HG03280 (cell line): ENCODE measurements at regions not wholly inside any gene's neighbourhood (a gene's known extent, or its start where the extent isn't known, plus 50 kb on each side); places are given as distances from the start of the nearest gene placed in this dataset.
A peak's percentile ranks its signal among the peaks of the same experiment; 100 is the strongest.

Source experiments
- ATAC-seq: cut with Tn5 transposase; IDR thresholded peaks from one replicate; pipeline ENCODE4 v1.9.1; 2021; ENCODE audit warnings: mild to moderate bottlenecking, moderate library complexity; ENCODE audit not compliant: unreplicated experiment

DNA sequence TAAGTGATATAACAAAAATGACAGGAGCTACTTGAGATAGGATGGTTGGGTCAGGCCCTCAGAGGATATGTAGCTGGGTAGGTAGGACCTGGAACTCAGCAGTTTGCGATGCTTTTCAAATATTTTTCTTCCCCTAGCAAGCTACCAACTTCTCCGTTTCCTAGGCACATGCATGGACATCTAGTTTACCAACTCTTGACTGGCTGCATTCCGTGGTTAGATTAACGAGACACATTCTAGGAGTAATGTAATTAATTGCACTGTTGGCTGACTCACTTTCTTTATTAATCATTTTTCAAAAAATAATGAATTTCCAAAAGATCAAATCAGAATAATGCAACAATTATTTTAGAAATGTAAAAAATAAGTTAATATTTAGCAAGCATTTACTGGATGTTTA is 95.9 kb downstream of the MACIR start:
- no peak for ATAC-seq

DNA sequence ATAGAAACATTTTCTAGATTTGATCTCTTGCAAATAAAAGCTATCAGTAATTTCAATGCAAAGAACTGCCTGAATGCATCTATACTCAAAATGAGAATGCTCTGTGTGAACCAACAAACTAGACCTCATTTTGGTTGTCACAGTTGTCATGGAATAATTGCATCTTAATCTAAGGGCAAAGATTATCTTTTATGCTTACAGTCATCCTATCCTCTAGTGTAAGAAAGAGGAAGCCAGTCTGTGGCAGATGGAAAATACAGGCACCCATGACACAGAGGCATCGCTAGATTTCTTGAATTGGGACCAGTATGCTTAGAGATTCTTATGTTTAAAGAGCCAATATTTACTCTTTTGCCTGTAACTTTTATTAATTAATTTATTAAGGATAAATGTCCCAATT is 95.0 kb downstream of the MACIR start:
- ATAC-seq = no peak

DNA sequence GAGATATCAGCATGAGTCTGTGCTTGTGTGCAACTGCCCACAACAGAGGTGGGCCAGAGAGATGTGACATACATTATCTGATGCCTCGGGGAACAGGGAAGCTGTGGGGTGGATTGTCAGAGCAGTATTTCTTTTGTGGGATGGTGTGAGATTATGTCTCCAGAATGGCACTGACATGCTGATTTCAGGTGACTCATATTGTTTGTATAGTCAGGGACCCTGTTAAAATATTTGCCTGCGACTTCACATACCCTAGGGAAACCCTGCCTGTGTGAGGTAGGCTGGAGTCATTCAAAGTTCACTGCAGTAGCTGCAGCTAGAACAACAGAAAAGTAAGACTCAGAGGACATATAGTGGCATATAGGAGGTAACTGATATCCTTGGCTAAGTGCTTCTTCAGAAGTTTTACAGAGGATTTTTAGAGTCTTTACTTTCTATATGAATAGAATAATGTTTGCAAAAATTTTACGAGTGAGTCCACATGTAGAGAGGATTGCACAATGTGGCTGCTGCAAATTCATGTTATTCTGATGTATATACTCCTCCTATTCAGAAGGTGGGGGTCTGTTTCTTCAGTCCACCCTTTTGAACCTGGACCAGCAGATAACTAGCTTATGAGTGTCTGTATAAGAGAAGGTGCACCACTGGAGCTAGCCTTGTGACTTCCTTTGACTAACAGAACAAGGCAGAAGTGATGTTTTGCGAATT is 89.3 kb downstream of the MACIR start:
- no peak for ATAC-seq

DNA sequence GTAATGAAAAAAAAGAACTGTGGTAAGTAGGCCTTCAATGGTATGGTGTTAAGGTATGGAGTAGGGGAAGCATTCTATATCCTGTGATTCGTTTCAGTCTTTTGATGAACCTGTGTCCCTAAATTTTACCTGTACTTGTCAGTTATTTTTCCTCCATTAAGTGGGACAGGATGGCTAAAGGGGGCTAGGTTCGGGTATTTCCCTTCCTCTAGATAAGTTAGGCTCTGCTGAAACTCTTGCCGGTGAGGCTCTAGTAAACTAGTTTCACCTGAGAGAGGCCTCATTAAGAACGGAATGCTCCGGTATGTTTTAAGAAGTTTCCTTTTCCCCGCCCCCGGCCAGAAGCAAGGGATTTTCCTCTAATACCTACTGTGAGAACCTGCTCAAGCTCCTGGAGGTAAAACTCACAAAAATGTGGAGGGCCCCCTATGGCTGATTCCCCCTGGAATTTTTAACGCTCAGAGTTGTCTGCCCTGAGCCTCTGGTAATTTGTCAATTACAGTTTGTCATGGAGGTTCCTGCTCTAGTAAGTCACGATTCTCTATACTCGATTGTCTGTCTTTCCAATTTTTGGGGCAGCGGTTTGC is 87.7 kb downstream of the MACIR start:
- ATAC-seq = no peak

DNA sequence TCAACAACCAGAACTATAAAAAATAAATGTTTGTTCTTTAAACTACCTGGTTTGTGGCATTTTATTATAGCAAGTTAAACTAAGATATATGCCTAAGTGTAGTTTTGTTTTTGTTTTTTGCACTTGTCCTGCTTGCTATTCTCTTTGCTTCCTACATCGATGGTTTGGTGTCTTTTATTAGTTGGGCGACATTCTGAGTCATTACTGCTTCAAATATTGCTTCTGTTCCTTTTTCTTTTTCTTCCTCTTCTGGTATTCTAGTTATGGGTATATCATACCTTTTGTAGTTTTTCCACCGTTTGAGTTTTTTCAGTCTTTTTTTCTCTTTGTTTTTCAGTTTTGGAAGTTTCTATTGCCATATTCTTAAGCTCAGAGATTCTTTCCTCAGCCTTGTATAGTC is 86.9 kb downstream of the MACIR start:
- ATAC-seq = no peak

DNA sequence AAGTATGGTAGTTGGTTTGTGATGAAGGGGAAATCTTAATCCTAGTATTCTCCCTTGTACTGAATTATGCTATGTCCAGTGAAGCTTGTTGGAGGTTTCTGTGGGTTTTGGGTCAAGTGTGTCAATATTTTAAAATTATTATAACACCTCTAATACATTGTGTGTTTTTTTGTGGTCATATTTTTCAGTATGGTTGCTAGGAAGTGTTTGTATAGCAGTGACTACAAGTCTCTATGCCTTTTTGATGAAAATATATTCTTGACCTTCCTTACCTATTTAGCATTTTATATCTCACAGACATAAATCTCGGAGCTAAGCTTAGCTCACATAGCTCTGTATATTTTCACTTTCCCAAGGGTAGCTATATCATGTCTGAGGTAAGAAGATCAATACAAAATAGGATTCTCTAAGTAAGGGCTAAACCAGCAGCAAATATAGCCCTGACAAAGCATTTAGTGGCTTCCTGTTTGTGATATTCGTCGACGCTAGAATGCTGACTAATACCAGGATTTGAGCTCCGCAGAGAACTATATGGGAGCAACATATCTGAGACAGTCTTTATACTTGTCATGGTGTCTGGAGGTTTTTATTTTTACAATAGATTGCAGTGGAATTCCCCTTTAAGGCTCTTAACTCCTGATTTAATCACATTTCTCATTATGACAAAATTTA is 82.3 kb downstream of the MACIR start:
- ATAC-seq = peak; percentile 95

DNA sequence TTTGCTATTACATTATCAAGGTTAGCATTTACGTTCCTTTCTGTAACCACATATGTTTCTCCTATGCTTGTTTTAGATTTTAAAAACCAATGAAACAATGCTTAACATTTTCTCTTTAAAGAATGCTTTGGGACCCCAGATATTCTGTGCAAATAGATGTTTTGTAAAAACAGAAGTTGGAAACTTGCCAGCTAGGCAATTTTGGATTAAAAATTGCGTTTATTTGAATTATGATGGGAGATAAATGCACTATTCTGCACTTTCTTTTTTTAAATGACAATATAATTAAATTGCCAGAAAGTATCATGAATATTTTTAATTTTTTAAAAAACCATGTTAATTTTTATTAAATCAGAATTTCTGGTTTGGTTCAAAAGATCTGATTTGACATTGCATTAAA is 81.6 kb downstream of the MACIR start:
- no peak for ATAC-seq

DNA sequence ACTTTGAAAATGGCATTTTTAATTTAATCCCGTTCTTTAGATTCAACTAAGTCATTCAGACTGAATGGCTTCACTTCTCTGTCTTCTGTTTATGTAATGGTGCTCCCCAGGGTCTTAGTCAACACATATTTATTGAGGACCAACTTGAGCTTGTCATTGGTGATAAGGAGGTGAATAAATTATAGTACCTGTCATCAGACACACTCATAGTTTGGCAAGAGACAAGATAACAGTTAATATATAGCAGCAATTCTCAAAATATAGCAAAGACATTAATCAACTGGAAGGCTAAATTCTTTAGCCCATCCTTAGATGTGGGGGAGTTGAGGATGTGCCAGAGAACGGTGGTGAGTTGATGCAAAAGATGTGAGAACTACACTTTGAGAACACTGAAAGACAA is 78.4 kb downstream of the MACIR start:
- no peak for ATAC-seq

DNA sequence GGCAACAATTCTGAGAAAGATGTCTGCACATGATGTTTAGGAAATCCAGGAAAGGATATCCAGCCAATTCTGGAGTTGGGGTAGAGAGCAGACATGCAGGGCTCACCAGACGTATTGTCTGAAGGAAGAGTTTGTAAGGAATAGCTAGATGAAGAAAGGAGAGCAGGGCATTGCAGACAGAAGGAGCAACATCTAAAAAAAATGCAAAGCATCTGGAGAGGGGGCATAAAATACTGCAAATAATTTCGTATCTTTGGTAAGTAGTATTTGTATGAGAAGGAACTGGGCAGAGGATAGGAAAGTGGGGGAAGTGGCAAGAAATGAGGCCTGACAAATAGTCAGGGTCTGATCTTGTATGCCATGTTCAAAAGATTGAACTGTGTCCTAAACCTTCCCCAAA is 74.8 kb downstream of the MACIR start:
- no peak for ATAC-seq

DNA sequence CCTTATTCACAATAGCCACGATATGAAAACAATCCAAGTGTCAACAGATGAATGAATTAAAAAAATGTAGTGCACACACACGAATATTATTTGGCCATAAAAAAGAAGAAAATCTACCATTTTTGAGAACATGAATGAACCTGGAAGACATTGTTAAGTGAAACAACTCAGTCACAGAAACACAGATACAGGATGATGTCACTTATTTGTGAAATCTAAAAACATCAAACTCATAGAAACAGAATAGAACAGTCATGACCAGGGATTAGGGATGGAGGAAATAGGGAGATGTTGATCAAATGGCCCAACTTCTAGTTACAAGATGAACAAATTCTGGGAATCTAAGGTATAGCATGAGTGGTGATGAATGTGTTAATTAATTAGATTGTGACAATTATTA is 72.3 kb downstream of the MACIR start:
- no peak for ATAC-seq
